MCF 10A (cell line): ENCODE measurements at regions not wholly inside any gene's neighbourhood (a gene's known extent, or its start where the extent isn't known, plus 50 kb on each side); places are given as distances from the start of the nearest gene placed in this dataset.
"Not testable (repeated sequence)": the region's sequence is repeated elsewhere in the genome, so short reads cannot be mapped to it uniquely, and the experiment has no call there.

ENCODE experiments used
- BruUV-seq: library from RNA; stranded (reverse); fragments of 400-500 nt; replicated peaks from 2 replicates; lab custom pipeline; 2021; lab: Mats Ljungman, UMichigan
- CTCF ChIA-PET: fragments of 300-600 bp; sonication (Branson Sonifier 250); formaldehyde crosslinking; extraction: SDS; loops from one replicate; lab custom pipeline; 2021; ENCODE audit warnings: antibody characterized with exemption, inconsistent platforms; lab: Yijun Ruan, JAX
- POLR2A ChIA-PET: fragments of 300-600, 350-650 bp; sonication (Branson Sonifier 250); formaldehyde crosslinking; extraction: SDS; loops from one replicate; lab custom pipeline; 2020; ENCODE audit warnings: antibody characterized with exemption, inconsistent platforms; lab: Yijun Ruan, JAX
- DNase-seq: peaks from one replicate; pipeline ENCODE4 v3.0.0-alpha.2; 2018; ENCODE audit not compliant: unreplicated experiment
- H3K27ac Mint-ChIP-seq: one replicate; pipeline ENCODE4 v1.8.0; 2022; ENCODE audit warnings: mild to moderate bottlenecking, low read depth, mixed read lengths; ENCODE audit not compliant: unreplicated experiment
- H3K27me3 Mint-ChIP-seq: one replicate; pipeline ENCODE4 v1.8.0; 2022; ENCODE audit warnings: mixed read lengths; ENCODE audit not compliant: insufficient read depth, unreplicated experiment
- H3K36me3 Mint-ChIP-seq: one replicate; pipeline ENCODE4 v1.8.0; 2022; ENCODE audit warnings: mild to moderate bottlenecking, moderate library complexity, mixed read lengths; ENCODE audit not compliant: insufficient read depth, unreplicated experiment
- H3K4me1 Mint-ChIP-seq: one replicate; pipeline ENCODE4 v1.8.0; 2022; ENCODE audit warnings: mixed read lengths; ENCODE audit not compliant: insufficient read depth, unreplicated experiment
- H3K4me3 Mint-ChIP-seq: one replicate; pipeline ENCODE4 v1.8.0; 2022; ENCODE audit warnings: mild to moderate bottlenecking, moderate library complexity, mixed read lengths; ENCODE audit not compliant: unreplicated experiment
- H3K9me3 Mint-ChIP-seq: one replicate; pipeline ENCODE4 v1.8.0; 2022; ENCODE audit warnings: mixed read lengths; ENCODE audit not compliant: unreplicated experiment
- CTCF ChIP-seq: fragments of 200-600 bp; IDR thresholded peaks from one replicate; pipeline ENCODE4 v1.8.0; 2022; ENCODE audit warnings: antibody characterized with exemption, mild to moderate bottlenecking; ENCODE audit not compliant: unreplicated experiment
- intact Hi-C: fragments of 100-400 bp; cut with micrococcal nuclease; formaldehyde crosslinking; loops from 2 replicates; pipeline ENCODE4 v1.14.1; 2022

- peaks cover 12% of the 10 kb centered on the region for H3K4me1 Mint-ChIP-seq
- ChIA-PET POLR2A (no interaction called here), CTCF (no interaction called here)
- no peak overlapping the region for H3K27ac Mint-ChIP-seq
- no peaks in the 10 kb centered on the region for H3K36me3 Mint-ChIP-seq
- H3K4me3 Mint-ChIP-seq: no peak overlapping the region
- TF ChIP-seq CTCF: no peak
- no peaks in the 10 kb centered on the region for H3K27me3 Mint-ChIP-seq
- peak; percentile 34 for DNase-seq
- BruUV-seq: no TSS peak
- peaks cover 17% of the 10 kb centered on the region for H3K9me3 Mint-ChIP-seq
- intact Hi-C loops: loop anchor here (10.0 kb wide), 1 partner anchor 512 kb away; no protein-coding TSS in a partner anchor
These were observed 520.9 kb downstream of the HTR1B start for GRCh38 chr6:76942203-76942966.

- no peaks in the 10 kb centered on the region for H3K27me3 Mint-ChIP-seq
- intact Hi-C loops: loop anchor here (10.0 kb wide), 1 partner anchor 515 kb away; no protein-coding TSS in a partner anchor
- peaks cover 17% of the 10 kb centered on the region for H3K9me3 Mint-ChIP-seq
- no peak for TF ChIP-seq CTCF
- H3K36me3 Mint-ChIP-seq: no peaks in the 10 kb centered on the region
- peaks cover 12% of the 10 kb centered on the region for H3K4me1 Mint-ChIP-seq
- no peak overlapping the region for H3K4me3 Mint-ChIP-seq
- POLR2A ChIA-PET: no interaction called here
- CTCF ChIA-PET: no interaction called here
- DNase-seq: peak; percentile 42
- no TSS peak for BruUV-seq
- no peak overlapping the region for H3K27ac Mint-ChIP-seq
These were observed 523.1 kb downstream of the HTR1B start for GRCh38 chr6:76940191-76940590.

- no peak for DNase-seq
- Mint-ChIP-seq H3K36me3 (no peaks in the 10 kb centered on the region), H3K4me1 (no peaks in the 10 kb centered on the region), H3K9me3 (no peaks in the 10 kb centered on the region), H3K27me3 (no peaks in the 10 kb centered on the region), H3K4me3 (no peak overlapping the region), H3K27ac (no peak overlapping the region)
- no peak for TF ChIP-seq CTCF
- intact Hi-C loops: no loop called here
- POLR2A ChIA-PET: no interaction called here
- CTCF ChIA-PET: no interaction called here
- no TSS peak for BruUV-seq
These were observed 548.6 kb downstream of the HTR1B start for GRCh38 chr6:76914737-76915136.

GRCh38 chr6:76905541-76905940, 557.8 kb downstream of the HTR1B start:
- BruUV-seq, H3K27ac Mint-ChIP-seq, H3K4me1 Mint-ChIP-seq, DNase-seq, H3K4me3 Mint-ChIP-seq, H3K27me3 Mint-ChIP-seq, POLR2A ChIA-PET, H3K36me3 Mint-ChIP-seq, intact Hi-C loops, CTCF ChIA-PET: not testable (repeated sequence)
- peaks cover 14% of the 10 kb centered on the region for H3K9me3 Mint-ChIP-seq
